Tibial nerve (tissue), 3 donors: ENCODE measurements at regions not wholly inside any gene's neighbourhood (a gene's known extent, or its start where the extent isn't known, plus 50 kb on each side); places are given as distances from the start of the nearest gene placed in this dataset.

Experiments used
- POLR2A ChIP-seq, 2 donors: fragments of 450-650 bp; IDR thresholded peaks; one replicate each; pipeline ENCODE4 v1.6.1; 2017; ENCODE audit warnings: antibody characterized with exemption in 2 of 2, mild to moderate bottlenecking in 2 of 2, moderate library complexity in 2 of 2
- TF ChIP-seq, protein P1 (sequence below), 5 experiments: fragments of 200-600 bp in 3 of 5; fragments of 450-650 bp in 2 of 5; sonication (generic) in 3 of 5; IDR thresholded peaks; one replicate each; pipeline ENCODE4 v1.5.1; 2016 to 2019; ENCODE audit warnings: antibody characterized with exemption in 5 of 5, mild to moderate bottlenecking in 3 of 5, moderate library complexity in 2 of 5

DNA sequence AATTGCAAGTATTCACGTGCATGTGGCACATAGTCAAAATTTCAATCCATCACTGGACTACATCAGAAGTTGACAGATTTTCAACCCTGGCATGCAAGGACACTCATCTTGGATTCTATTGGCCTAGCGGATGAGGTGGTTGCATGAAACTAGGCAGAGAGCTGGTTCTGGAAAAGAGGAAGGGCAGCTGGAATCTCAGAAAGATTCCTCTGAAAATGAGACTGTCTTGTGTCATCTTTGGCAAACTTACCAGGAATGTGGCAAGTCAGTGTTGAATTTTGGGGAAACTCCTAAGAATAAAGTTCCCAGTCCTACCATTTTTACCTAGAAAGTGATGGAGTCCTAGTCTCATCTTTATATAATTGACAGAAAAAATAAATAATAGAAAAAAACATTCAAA is 384.3 kb upstream of the NR2F2 start:
- no peak for TF ChIP-seq POLR2A (IDR thresholded peaks at IDR 0.05)
- TF ChIP-seq, protein P1, sequence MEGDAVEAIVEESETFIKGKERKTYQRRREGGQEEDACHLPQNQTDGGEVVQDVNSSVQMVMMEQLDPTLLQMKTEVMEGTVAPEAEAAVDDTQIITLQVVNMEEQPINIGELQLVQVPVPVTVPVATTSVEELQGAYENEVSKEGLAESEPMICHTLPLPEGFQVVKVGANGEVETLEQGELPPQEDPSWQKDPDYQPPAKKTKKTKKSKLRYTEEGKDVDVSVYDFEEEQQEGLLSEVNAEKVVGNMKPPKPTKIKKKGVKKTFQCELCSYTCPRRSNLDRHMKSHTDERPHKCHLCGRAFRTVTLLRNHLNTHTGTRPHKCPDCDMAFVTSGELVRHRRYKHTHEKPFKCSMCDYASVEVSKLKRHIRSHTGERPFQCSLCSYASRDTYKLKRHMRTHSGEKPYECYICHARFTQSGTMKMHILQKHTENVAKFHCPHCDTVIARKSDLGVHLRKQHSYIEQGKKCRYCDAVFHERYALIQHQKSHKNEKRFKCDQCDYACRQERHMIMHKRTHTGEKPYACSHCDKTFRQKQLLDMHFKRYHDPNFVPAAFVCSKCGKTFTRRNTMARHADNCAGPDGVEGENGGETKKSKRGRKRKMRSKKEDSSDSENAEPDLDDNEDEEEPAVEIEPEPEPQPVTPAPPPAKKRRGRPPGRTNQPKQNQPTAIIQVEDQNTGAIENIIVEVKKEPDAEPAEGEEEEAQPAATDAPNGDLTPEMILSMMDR (IDR thresholded peaks at IDR 0.05) = no peak
